Stimulated activated CD4-positive, alpha-beta T cell treated with anti-CD3 and anti-CD28 coated beads, Interleukin-1b, Interleukin-23, amount 100 ng/mL, for 4 hours (primary cell): ENCODE measurements at regions not wholly inside any gene's neighbourhood (a gene's known extent, or its start where the extent isn't known, plus 50 kb on each side); places are given as distances from the start of the nearest gene placed in this dataset.
"Not testable (repeated sequence)": the region's sequence is repeated elsewhere in the genome, so short reads cannot be mapped to it uniquely, and the experiment has no call there.

ENCODE experiments used
- DNase-seq, 2 donors: peaks; one replicate each; pipeline ENCODE4 v3.0.0-alpha.2; 2020; ENCODE audit warnings: low read depth in 2 of 2

DNA sequence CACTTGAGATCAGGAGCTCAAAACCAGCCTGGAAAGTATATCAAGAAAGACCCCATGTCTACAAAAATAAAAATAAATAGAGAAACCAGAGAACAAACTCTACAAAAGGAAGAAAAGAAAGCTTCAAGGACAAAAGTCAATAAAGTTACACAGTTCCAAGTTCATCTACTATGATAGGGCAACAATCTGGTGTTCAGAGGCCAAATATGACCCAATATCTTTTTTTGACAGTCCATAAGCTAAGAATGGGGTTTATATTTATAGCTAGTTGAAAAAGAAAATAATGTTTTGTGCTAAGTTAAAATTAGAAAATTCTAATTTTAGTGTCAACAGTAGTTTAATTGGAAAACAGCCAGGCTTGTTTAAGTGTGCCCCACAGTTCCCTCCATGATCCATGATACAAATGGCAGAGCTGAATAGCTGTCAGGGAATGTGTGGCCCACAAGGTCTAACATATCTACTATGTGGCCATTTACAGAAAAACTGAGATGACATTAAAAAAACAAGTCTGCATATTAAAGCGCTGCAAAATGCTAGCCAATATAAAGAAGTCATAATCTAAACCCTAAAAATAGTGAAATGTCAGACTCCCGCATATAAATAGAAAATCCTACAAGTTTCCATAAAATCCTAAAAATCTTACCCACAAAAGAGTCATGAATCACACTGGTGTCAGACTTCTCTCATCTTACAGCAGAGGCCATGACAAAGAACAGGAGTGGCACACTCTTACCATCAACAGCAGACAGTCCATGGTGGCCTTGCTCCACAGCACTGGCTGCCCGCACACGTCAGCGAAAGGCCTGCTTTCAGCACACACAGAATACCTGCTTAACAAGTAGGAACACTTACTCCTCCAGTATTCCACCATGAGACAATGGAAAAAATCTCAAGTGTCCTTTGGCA, 281.9 kb upstream of the HSFY2 start:
- DNase-seq: no peak

DNA sequence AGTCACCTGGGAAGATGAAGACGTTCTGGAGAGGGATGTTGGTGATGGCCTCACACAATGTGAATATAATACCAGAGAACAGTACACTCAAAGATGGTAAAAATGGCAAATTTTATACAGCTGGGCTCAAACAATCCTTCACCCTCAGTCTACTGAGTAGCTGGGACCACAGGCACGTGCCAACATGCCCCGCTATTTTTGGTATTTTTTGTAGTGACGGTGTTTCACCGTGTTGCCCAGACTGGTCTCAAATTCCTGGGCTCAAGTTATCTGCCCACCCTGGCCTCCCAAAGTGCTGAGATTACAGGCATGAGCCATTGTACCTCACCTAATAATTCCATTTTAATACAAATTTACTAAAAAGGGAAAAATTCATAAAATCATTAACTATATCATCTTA, 280.3 kb upstream of the HSFY2 start:
- no peak for DNase-seq

- DNase-seq: no peak
Observed at GRCh38 chrY:19051021-19051420, 277.5 kb upstream of the HSFY2 start.

DNA sequence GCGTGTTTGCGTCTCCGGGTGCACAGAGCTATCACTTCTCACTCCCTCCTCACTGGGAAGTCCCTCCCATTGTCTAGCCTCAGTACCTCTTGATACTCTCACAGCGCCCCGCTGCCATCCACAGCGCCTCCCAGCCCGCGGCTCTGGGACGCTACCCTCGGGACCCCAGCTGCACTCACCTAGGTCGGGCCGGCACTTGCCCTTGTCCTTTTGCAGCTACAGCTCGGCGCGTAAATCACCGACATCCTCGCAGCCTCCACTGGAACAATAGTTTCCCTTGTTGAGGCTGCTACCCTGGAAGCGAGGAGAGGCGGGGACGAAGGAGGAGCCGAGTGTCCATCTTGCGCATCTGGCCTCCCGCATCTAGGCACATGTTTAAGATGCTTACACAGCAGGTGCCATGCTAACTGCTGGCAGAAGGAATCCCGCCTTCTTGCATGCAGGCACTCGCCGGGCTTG, 269.5 kb upstream of the HSFY2 start:
- no peak for DNase-seq

- DNase-seq: no peak
Observed at GRCh38 chrY:19042306-19042958, 268.9 kb upstream of the HSFY2 start.

- no peak for DNase-seq
Observed at GRCh38 chrY:19026631-19027030, 253.1 kb upstream of the HSFY2 start.

DNA sequence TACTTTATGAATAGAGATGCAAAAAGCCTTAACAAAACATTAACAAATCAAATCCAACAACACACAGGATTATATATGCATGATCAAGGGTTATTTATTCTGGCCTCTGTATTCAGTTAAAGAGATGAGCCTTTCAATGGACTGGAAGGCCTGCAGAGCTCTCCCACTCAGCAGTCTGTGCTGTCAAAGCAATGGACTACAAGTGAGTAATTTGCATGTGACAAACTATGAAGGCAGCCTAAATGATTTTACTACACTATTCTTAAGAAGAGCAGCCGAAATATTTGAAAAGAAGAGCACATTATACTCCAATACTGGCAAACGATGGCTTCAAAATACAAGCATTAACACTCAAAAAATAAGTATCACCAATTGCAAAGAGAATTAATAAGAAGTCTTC, 250.4 kb upstream of the HSFY2 start:
- no peak for DNase-seq

GRCh38 chrY:19020193-19020592, 246.7 kb upstream of the HSFY2 start:
- DNase-seq: no peak

GRCh38 chrY:19016990-19017389, 243.5 kb upstream of the HSFY2 start:
- no peak for DNase-seq

DNA sequence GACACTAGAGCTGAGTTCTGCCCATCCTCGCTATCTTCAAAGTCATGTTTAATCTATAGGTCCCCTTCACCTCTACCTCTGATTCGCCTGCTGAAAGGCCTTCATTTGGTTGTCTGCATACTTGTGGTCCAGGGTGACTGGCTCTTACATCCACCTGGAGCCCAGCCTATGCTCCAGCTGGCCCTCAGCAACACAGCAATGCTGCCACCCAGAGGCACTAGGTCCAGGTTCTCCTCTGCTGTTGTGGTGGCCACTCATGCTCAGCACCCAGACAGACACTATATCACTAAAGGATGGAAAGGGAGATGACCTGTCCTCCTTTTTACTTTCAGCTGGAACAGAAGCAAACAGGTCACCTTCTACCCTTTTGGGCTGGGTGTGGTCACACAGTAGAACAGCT, 242.3 kb upstream of the HSFY2 start:
- no peak for DNase-seq

DNA sequence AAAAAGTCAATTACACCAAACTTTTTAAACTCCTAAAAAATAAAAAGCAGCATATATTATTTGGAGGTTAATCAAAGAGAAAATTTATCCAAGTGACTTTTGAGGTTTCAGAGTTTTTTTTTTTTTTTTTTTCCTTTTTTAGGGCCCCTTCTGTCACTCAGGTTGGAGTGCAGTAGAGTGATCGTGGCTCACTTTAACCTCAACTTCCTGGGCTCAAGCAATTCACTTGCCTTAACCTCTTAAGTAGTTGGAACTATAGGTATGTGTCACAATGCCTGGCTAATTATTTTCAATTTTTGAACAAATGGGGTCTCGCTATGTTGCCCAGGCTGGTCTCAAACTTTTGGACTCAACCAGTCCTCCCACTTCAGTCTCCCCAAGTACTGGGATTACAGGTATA, 241.7 kb upstream of the HSFY2 start:
- no peak for DNase-seq

DNA sequence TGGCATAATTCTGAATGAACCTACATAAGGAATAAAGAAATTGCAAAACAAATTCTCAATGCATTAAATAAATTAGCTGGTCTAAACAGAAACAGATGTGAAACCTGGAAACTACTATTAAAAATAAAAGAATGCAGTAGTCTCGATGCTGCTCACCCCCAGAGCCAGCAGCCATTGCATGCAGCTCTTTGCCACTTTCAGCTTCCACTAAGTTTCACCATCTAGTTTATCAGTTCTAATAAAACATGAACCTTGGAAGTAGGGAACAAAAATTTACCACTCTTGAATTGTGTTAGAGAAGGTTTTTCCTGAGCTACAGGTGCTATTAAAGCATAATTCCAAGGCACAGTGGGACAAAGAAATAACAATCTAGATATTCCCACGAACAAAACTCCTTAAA, 239.4 kb upstream of the HSFY2 start:
- DNase-seq: no peak

GRCh38 chrY:19011605-19012090, 238.1 kb upstream of the HSFY2 start:
- DNase-seq: no peak

DNA sequence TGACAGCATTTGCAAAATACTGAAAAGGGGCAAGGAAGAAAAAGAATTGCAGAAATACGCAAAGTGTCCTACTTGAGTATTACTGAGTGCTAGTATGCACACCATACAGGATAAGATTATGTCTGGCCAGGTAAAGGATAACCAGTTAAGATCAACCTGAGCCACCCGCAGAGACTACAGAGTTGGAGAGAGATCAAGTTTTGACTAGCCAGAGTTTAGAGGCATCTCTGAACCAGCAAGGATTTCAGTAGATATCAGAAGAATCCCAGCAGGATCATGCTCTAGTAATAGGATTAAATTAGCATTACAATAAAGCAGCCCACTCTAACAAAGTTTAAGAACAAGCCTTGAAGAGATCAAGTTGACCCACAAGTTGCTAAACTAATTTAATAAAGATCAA, 232.7 kb upstream of the HSFY2 start:
- no peak for DNase-seq

- no peak for DNase-seq
Observed at GRCh38 chrY:19005579-19005978, 232.0 kb upstream of the HSFY2 start.

GRCh38 chrY:18997635-18998240, 224.2 kb upstream of the HSFY2 start:
- no peak for DNase-seq

DNA sequence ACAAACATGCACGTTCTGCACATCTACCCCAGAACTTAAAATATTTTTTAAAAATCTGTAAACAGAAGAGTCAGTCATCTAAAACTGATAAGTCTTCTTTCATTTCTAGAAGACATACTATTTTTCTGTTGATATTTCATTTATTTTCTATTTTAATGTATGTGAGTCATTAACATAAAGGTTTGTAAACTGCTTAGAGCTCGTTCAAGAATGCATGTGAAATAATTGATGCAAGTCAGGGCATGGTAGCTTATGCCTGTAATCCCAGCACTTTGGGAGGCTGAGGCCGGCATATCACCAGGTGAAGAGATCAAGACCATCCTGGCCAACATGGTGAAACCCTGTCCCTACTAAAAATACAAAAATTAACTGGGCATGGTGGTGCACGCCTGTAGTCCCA, 219.9 kb upstream of the HSFY2 start:
- no peak for DNase-seq

- DNase-seq: not testable (repeated sequence)
Observed at GRCh38 chrY:18992684-18993083, 219.1 kb upstream of the HSFY2 start.

- no peak for DNase-seq
Observed at GRCh38 chrY:18989356-18989755, 215.8 kb upstream of the HSFY2 start.

- DNase-seq: no peak
Observed at GRCh38 chrY:18966001-18966400, 192.5 kb upstream of the HSFY2 start.

DNA sequence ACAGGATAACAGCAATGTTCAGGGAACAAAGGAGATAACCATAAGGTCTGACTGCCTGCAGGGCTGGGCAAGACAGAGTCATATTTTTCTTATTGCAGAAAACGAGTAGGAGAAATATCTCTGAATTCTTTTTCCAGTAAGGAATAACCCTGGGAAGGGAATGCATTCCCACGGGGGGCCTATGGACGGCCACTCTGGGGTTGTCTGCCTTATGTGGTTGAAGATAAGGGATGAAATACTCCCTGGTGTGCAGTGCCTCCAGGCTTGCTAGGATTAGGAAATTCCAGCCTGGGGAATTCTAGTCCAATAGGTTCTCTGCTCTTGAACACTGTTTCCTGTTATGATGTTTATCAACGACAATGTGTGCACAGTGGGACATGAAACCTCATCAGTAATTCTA, 185.3 kb upstream of the HSFY2 start:
- DNase-seq: no peak

DNA sequence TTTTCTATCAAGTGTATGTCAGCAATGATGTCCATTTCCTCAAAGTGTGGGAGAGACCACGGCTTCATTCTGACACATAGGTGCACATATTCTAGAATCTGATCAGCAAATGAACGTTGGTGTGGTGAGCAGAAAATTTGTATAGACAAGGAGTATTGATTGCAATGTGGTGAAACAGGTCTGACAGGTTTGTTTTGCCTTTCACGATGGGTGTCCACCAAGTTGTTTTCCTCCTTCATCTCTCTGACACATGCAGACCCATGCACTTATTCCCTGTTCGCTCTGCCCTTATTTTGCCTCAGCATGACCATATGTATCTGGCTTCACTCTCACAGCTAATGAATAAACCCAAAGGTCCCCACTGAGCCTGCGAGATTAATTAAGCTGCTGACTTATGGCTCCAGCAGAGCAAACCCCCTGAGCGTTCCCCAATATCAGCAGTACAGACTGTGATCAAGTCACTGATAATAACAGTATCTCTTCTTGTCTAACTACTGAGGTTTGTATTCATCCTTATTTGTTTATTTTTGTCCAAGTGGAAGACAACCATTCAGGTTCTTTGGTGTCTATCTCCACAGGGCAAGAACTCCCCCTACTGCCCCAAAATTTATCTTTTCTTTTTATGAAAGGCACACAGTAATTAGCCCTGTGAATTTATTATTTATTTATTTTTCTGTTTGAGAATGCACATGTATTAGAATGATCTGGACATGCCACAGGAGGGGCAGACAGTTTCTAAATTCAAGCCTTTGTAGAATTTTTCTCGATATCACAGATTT, 178.3 kb upstream of the HSFY2 start:
- DNase-seq: no peak
